GM11168 (cell line): ENCODE measurements at regions not wholly inside any gene's neighbourhood (a gene's known extent, or its start where the extent isn't known, plus 50 kb on each side); places are given as distances from the start of the nearest gene placed in this dataset.
"Not testable (repeated sequence)": the region's sequence is repeated elsewhere in the genome, so short reads cannot be mapped to it uniquely, and the experiment has no call there.

ENCODE experiments used
- in situ Hi-C: fragments of 300-500 bp; cut with MboI; formaldehyde crosslinking; loops from one replicate; pipeline ENCODE4 v1.12.0; 2022; ENCODE audit warnings: low sequenced_read_pairs; ENCODE audit not compliant: unreplicated experiment

GRCh38 chr3:192066253-192066652, 605.3 kb downstream of the PYDC2 start:
- in situ Hi-C loops: not testable (repeated sequence)

GRCh38 chr3:192068464-192069254, 607.7 kb downstream of the PYDC2 start:
- in situ Hi-C loops: no loop called here

GRCh38 chr3:192077795-192078497, 617.0 kb downstream of the PYDC2 start:
- in situ Hi-C loops: no loop called here

DNA sequence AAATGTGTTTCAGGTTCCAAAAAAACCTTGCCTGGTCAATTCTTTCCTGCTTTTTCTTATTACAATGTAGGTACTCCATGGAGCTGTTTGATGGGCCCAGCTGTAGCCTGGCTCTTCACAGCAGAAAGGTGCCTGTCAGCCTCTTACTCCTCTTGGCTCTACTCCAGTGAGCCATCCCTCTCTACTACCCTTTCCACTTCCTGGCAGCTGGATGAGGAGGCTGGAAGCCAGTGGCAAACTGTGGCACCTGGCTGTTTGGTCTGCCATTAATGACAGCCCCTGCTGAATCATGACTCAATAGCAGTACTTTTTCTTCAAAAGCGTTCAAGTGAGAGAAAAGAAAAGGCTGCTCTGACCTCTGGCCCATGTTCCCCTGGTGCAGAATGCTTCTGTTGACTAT, 618.1 kb downstream of the PYDC2 start:
- in situ Hi-C loops: no loop called here

DNA sequence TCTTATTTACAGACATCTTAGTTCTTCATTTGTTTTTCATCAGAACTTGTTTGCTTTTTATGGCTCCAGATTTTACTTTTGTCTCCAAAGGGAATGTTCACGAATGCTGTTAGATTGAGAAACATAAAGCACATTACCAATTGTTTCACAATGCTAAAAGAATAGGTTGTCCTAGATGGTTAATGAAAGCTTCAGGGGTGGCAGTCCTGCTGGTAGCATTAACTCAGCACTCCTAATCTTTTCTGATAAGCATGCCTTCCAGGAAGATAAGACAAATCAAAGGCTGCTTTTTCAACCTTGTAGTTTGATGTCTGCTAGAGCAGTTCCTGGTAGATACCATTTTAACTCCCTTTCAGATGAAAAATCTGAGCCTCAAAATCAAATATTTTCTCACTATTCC, 619.4 kb downstream of the PYDC2 start:
- in situ Hi-C loops: no loop called here

DNA sequence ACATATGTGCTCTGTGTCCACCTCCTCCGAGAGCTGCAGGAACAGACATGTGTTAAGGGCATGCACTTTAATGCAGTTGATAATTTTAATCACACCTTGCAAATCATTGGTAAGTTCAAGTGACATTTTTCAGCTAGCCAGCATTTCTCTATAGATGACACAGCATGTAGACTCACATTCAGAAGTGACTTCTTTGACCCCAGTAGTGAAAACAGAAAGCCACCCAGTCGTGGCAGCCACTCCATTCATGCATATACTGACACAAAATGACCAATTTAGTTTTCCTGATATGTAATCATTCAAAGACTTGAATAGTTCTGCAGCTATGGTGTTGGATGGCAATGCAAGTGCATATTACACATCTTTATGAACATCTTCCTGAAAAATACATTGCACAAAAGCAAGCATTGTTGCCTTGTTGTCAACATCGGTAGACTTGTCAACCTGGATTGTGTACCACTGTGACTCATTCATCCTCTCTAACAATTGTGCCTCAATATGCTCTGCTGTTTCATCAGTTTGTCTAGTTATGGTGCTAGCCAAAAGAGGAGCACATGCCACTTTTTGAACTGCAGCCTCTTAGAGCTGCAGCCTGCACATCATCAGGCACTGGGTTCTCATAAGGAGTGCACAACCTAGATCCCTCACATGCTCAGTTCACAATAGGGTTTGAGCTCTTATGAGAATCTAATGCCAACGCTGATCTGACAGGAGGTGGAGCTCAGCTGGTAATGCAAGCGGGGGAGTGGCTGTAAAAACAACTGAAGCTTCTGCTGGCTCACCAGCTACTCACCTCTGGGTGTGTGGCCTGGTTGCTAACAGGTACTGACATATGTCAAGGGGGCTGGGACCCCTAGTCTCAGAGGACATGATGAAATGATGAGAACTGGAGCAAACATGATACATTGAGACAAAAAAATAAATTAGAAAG, 622.0 kb downstream of the PYDC2 start:
- in situ Hi-C loops: no loop called here
